ENCODE measurements at regions not wholly inside any gene's neighbourhood (a gene's known extent, or its start where the extent isn't known, plus 50 kb on each side); places are given as distances from the start of the nearest gene placed in this dataset.

- DNase-seq (ENCODE audit: low spot score): no peak
Measured at GRCh38 chr9:110133608-110134210, 74.2 kb downstream of the C9orf152 start.

GRCh38 chr9:110135846-110136245 is 72.1 kb downstream of the C9orf152 start:
- no peak for DNase-seq (ENCODE audit: low spot score)

- no peak for DNase-seq (ENCODE audit: low spot score)
Measured at GRCh38 chr9:110136802-110137201, 71.2 kb downstream of the C9orf152 start.

GRCh38 chr9:110140276-110140675 is 67.7 kb downstream of the C9orf152 start:
- no peak for DNase-seq (ENCODE audit: low spot score)

- DNase-seq (ENCODE audit: low spot score): no peak
Measured at GRCh38 chr9:110141227-110141793, 66.6 kb downstream of the C9orf152 start.

- no peak for DNase-seq (ENCODE audit: low spot score)
Measured at GRCh38 chr9:110142253-110142652, 65.7 kb downstream of the C9orf152 start.

GRCh38 chr9:110142868-110143481 is 65.0 kb downstream of the C9orf152 start:
- DNase-seq (ENCODE audit: low spot score): no peak

- no peak for DNase-seq (ENCODE audit: low spot score)
Measured at GRCh38 chr9:110143485-110143884, 64.5 kb downstream of the C9orf152 start.

- DNase-seq (ENCODE audit: low spot score): no peak
Measured at GRCh38 chr9:110143950-110144545, 63.9 kb downstream of the C9orf152 start.

GRCh38 chr9:110146373-110146772 is 61.6 kb downstream of the C9orf152 start:
- DNase-seq (ENCODE audit: low spot score): no peak

GRCh38 chr9:110148384-110148783 is 59.6 kb downstream of the C9orf152 start:
- no peak for DNase-seq (ENCODE audit: low spot score)

GRCh38 chr9:110148891-110149290 is 59.1 kb downstream of the C9orf152 start:
- no peak for DNase-seq (ENCODE audit: low spot score)
